Fibroblast of peridontal ligament (primary cell): ENCODE measurements at regions not wholly inside any gene's neighbourhood (a gene's known extent, or its start where the extent isn't known, plus 50 kb on each side); places are given as distances from the start of the nearest gene placed in this dataset.

Experiments
- DNase-seq: peaks from one replicate; pipeline ENCODE4 v3.0.0-alpha.2; 2010; ENCODE audit errors: extremely low read depth

- DNase-seq: peak; percentile 1
Observed at GRCh38 chrX:15915959-15916703, 61.5 kb upstream of the AP1S2 start.

- DNase-seq: no peak
Observed at GRCh38 chrX:15914486-15914885, 59.9 kb upstream of the AP1S2 start.

GRCh38 chrX:15913146-15913545 is 58.5 kb upstream of the AP1S2 start:
- DNase-seq: no peak

- DNase-seq: peak; percentile 23
Observed at GRCh38 chrX:15911734-15912550, 57.3 kb upstream of the AP1S2 start.

- DNase-seq: no peak
Observed at GRCh38 chrX:15909605-15910004, 55.0 kb upstream of the AP1S2 start.

GRCh38 chrX:15908603-15909290 is 54.1 kb upstream of the AP1S2 start:
- no peak for DNase-seq

GRCh38 chrX:15906041-15906943 is 51.7 kb upstream of the AP1S2 start:
- no peak for DNase-seq
